ENCODE measurements at regions not wholly inside any gene's neighbourhood (a gene's known extent, or its start where the extent isn't known, plus 50 kb on each side); places are given as distances from the start of the nearest gene placed in this dataset.

GRCh38 chr12:67928621-67929383, 60.4 kb upstream of the IFNG-AS1 start:
- in situ Hi-C loops (cut with HindIII; ENCODE audit: low pct_unique_long_range_greater_than_20kb, low sequenced_read_pairs), result no loop called here
- no peak for DNase-seq (ENCODE audit: low read depth in 1 of 2, low spot score in 1 of 2)
- TF ChIP-seq JUND (IDR thresholded peaks at IDR 0.05; ENCODE audit: low read depth), result no peak

GRCh38 chr12:67929384-67929772, 59.9 kb upstream of the IFNG-AS1 start:
- TF ChIP-seq JUND (IDR thresholded peaks at IDR 0.05; ENCODE audit: low read depth), result no peak
- in situ Hi-C loops (cut with HindIII; ENCODE audit: low pct_unique_long_range_greater_than_20kb, low sequenced_read_pairs), result no loop called here
- DNase-seq (ENCODE audit: low read depth in 1 of 2, low spot score in 1 of 2), result no peak

DNA sequence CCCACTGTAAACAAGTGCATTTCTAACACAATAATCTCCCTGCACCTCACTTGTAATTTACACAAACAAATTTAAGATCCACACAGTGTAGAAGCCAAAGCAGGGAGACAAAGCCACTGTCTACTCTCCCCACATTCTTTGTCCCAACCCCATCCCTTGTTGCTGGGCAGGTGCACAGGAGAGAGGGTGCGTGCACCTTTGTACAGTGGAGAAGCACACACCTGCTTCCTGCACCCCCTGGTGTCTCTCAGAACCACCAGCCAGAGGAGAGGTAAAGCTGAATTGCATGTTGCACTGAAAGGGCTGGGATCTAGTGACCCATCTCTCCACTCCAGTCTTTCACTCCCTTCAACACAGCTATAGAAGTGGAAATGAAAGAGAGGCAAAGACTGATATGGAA, 51.4 kb upstream of the IFNG-AS1 start:
- in situ Hi-C loops (cut with HindIII; ENCODE audit: low pct_unique_long_range_greater_than_20kb, low sequenced_read_pairs), result no loop called here
- peak in 1 of 2 experiments; percentile 19 for DNase-seq (ENCODE audit: low read depth in 1 of 2, low spot score in 1 of 2)
- TF ChIP-seq JUND (IDR thresholded peaks at IDR 0.05; ENCODE audit: low read depth), result no peak
